ENCODE measurements at regions not wholly inside any gene's neighbourhood (a gene's known extent, or its start where the extent isn't known, plus 50 kb on each side); places are given as distances from the start of the nearest gene placed in this dataset.
"Not testable (repeated sequence)": the region's sequence is repeated elsewhere in the genome, so short reads cannot be mapped to it uniquely, and the experiment has no call there.

DNA sequence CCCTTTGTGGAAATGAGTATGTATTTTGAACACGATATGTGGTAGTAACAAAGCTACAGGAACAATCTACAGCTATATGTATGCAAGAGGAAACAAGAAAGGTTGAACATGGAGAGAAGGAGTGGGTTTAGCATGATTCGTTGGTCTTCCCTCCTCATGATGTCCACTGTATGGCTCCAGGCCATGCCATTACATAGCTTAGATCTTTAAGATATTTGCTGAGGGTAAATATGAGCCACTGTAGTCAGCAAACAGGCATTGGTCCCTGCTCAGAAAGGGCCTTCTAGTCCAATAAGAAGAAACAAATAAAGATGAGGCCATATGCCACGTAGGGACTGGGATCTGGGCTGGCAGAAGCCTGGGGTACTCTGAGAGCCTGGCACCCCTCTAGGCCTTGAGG lies 543.2 kb upstream of the SGCD start:
- H3K4me1 Mint-ChIP-seq: no peaks in the 10 kb centered on the region
- no peaks in the 10 kb centered on the region for H3K27me3 Mint-ChIP-seq
- no peaks in the 10 kb centered on the region for H3K9me3 Mint-ChIP-seq
- H3K4me3 Mint-ChIP-seq: no peak overlapping the region
- no peaks in the 10 kb centered on the region for H3K36me3 Mint-ChIP-seq (ENCODE audit: low read depth)
- H3K27ac Mint-ChIP-seq: no peak overlapping the region
- intact Hi-C loops (cut with micrococcal nuclease): no loop called here
- DNase-seq: no peak

GRCh38 chr5:155786108-155786507 lies 540.9 kb upstream of the SGCD start:
- DNase-seq: no peak
- no peaks in the 10 kb centered on the region for H3K9me3 Mint-ChIP-seq
- intact Hi-C loops (cut with micrococcal nuclease): no loop called here
- no peaks in the 10 kb centered on the region for H3K36me3 Mint-ChIP-seq (ENCODE audit: low read depth)
- H3K4me1 Mint-ChIP-seq: no peaks in the 10 kb centered on the region
- no peak overlapping the region for H3K4me3 Mint-ChIP-seq
- no peak overlapping the region for H3K27ac Mint-ChIP-seq
- no peaks in the 10 kb centered on the region for H3K27me3 Mint-ChIP-seq

DNA sequence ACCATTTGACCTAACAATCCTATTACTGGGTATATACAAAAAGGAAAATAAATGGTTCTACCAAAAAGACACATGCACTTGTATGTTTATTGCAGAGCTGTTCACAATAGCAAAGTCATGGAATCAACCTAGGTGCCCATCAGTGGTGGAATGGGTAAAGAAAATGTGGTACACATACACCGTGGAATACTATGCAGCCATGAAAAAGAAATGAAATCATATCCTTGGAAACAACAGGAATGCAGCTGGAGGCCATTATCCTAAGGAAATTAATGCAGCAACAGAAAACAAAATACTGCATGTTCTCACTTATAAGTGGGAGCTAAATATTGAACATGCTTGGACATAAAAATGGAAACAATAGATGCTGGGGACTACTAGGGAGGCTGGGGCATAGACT lies 534.1 kb upstream of the SGCD start:
- Mint-ChIP-seq H3K4me3 (no peak overlapping the region), H3K4me1 (no peaks in the 10 kb centered on the region), H3K27ac (no peak overlapping the region), H3K9me3 (peaks cover 18% of the 10 kb centered on the region), H3K36me3 (ENCODE audit: low read depth) (no peaks in the 10 kb centered on the region), H3K27me3 (no peaks in the 10 kb centered on the region)
- no peak for DNase-seq
- intact Hi-C loops (cut with micrococcal nuclease): no loop called here

- H3K9me3 Mint-ChIP-seq: peaks cover 18% of the 10 kb centered on the region
- no peak for DNase-seq
- H3K4me1 Mint-ChIP-seq: no peaks in the 10 kb centered on the region
- no peak overlapping the region for H3K4me3 Mint-ChIP-seq
- H3K27ac Mint-ChIP-seq: no peak overlapping the region
- no peaks in the 10 kb centered on the region for H3K27me3 Mint-ChIP-seq
- intact Hi-C loops (cut with micrococcal nuclease): no loop called here
- H3K36me3 Mint-ChIP-seq (ENCODE audit: low read depth): no peaks in the 10 kb centered on the region
Measured at GRCh38 chr5:155794795-155795194, 532.2 kb upstream of the SGCD start.

DNA sequence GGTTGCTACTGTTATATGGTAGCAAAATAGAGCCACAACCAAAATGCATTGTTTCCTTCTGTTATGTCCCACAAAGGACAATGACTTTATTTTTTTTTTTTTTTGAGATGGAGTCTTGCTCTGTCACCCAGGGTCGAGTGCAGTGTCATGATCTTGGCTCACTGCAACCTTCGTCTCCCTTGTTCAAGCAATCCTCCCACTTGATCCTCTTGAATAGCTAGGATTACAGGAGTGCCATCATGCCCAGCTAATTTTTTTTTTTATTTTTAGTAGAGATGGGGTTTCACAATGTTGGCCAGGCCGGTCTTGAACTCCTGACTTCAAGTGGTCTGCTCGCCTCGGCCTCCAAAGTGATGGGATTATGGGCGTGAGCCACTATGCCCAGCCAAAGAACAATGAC lies 527.7 kb upstream of the SGCD start:
- Mint-ChIP-seq H3K27me3 (no peaks in the 10 kb centered on the region), H3K27ac (no peak overlapping the region), H3K4me3 (no peak overlapping the region), H3K9me3 (peaks cover 3% of the 10 kb centered on the region), H3K36me3 (ENCODE audit: low read depth) (no peaks in the 10 kb centered on the region), H3K4me1 (no peaks in the 10 kb centered on the region)
- DNase-seq: no peak
- intact Hi-C loops (cut with micrococcal nuclease): no loop called here

- DNase-seq: no peak
- Mint-ChIP-seq H3K36me3 (ENCODE audit: low read depth) (no peaks in the 10 kb centered on the region), H3K27ac (no peak overlapping the region), H3K27me3 (no peaks in the 10 kb centered on the region), H3K4me3 (no peak overlapping the region), H3K4me1 (no peaks in the 10 kb centered on the region), H3K9me3 (no peaks in the 10 kb centered on the region)
- intact Hi-C loops (cut with micrococcal nuclease): no loop called here
Measured at GRCh38 chr5:155807884-155808576, 518.9 kb upstream of the SGCD start.

DNA sequence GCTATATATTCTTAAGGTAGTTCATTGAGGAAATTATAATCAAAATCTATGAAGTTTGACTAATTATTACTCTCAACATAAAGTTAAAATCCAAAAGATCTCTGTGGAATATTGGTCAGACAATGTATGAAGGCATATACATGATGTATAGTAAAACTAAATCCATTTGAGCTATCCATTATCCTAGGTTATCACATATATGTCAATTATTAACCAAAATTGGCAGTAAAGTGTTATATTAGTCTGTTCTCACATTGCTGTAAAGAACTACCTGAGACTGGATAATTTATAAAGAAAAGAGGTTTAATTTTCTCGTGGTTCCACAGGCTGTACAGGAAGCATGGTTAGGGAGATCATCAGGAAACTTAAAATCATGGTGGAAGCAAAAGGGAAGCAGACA lies 511.7 kb upstream of the SGCD start:
- intact Hi-C loops (cut with micrococcal nuclease): no loop called here
- H3K27me3 Mint-ChIP-seq: no peaks in the 10 kb centered on the region
- H3K4me1 Mint-ChIP-seq: no peaks in the 10 kb centered on the region
- H3K9me3 Mint-ChIP-seq: no peaks in the 10 kb centered on the region
- no peaks in the 10 kb centered on the region for H3K36me3 Mint-ChIP-seq (ENCODE audit: low read depth)
- no peak overlapping the region for H3K4me3 Mint-ChIP-seq
- DNase-seq: no peak
- H3K27ac Mint-ChIP-seq: no peak overlapping the region

DNA sequence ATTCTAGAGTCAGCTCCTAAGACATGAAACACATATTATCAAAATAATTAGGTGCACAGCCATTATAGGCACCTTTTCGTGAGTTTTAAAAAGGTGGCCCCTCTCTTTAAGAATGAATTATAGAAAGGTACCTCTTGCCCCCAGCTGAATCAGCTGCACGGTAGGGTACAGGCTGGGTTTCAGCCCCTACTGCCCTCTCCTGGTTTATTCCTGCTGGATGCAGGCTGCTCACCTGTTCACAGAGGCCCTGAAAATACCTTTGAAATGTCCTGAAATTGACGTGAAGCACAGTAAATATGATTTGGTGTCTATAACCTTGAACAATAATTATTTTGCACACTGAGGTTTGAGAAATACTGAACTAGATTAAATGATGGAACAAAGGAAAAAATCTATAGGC lies 504.8 kb upstream of the SGCD start:
- intact Hi-C loops (cut with micrococcal nuclease): no loop called here
- no peak for DNase-seq
- Mint-ChIP-seq H3K4me3 (no peak overlapping the region), H3K27ac (no peak overlapping the region), H3K4me1 (no peaks in the 10 kb centered on the region), H3K9me3 (no peaks in the 10 kb centered on the region), H3K36me3 (ENCODE audit: low read depth) (no peaks in the 10 kb centered on the region), H3K27me3 (no peaks in the 10 kb centered on the region)

GRCh38 chr5:155826611-155827507 lies 500.1 kb upstream of the SGCD start:
- DNase-seq: no peak
- Mint-ChIP-seq H3K9me3 (no peaks in the 10 kb centered on the region), H3K27ac (no peak overlapping the region), H3K27me3 (no peaks in the 10 kb centered on the region), H3K4me1 (no peaks in the 10 kb centered on the region), H3K4me3 (no peak overlapping the region), H3K36me3 (ENCODE audit: low read depth) (no peaks in the 10 kb centered on the region)
- intact Hi-C loops (cut with micrococcal nuclease): no loop called here

DNA sequence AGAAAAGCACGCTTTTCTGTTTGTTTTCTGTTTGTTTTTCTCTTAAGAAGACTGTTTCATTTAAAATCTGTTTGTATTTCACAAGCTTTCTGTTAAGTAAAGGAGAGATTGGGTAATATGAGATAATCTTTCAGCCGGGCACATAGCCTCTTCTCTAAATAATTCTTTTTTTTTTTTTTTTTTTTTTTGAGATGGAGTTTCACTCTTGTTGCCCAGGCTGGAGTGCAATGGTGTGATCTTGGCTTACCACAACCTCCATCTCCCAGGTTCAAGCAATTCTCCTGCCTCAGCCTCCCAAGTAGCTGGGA lies 499.5 kb upstream of the SGCD start:
- H3K9me3 Mint-ChIP-seq; DNase-seq; H3K4me3 Mint-ChIP-seq; H3K36me3 Mint-ChIP-seq (ENCODE audit: low read depth); intact Hi-C loops (cut with micrococcal nuclease); H3K4me1 Mint-ChIP-seq; H3K27me3 Mint-ChIP-seq; H3K27ac Mint-ChIP-seq: not testable (repeated sequence)

GRCh38 chr5:155827949-155828348 lies 499.0 kb upstream of the SGCD start:
- H3K27ac Mint-ChIP-seq: no peak overlapping the region
- H3K27me3 Mint-ChIP-seq: no peaks in the 10 kb centered on the region
- no peaks in the 10 kb centered on the region for H3K4me1 Mint-ChIP-seq
- H3K36me3 Mint-ChIP-seq (ENCODE audit: low read depth): no peaks in the 10 kb centered on the region
- H3K9me3 Mint-ChIP-seq: no peaks in the 10 kb centered on the region
- intact Hi-C loops (cut with micrococcal nuclease): no loop called here
- no peak overlapping the region for H3K4me3 Mint-ChIP-seq
- DNase-seq: no peak

- Mint-ChIP-seq H3K9me3 (no peaks in the 10 kb centered on the region), H3K27me3 (no peaks in the 10 kb centered on the region), H3K4me3 (no peak overlapping the region), H3K27ac (no peak overlapping the region), H3K36me3 (ENCODE audit: low read depth) (no peaks in the 10 kb centered on the region), H3K4me1 (no peaks in the 10 kb centered on the region)
- DNase-seq: no peak
- intact Hi-C loops (cut with micrococcal nuclease): no loop called here
Measured at GRCh38 chr5:155831491-155831890, 495.5 kb upstream of the SGCD start.

- DNase-seq: no peak
- H3K27ac Mint-ChIP-seq: no peak overlapping the region
- no peaks in the 10 kb centered on the region for H3K4me1 Mint-ChIP-seq
- no peaks in the 10 kb centered on the region for H3K27me3 Mint-ChIP-seq
- no peaks in the 10 kb centered on the region for H3K36me3 Mint-ChIP-seq (ENCODE audit: low read depth)
- intact Hi-C loops (cut with micrococcal nuclease): no loop called here
- H3K4me3 Mint-ChIP-seq: no peak overlapping the region
- no peaks in the 10 kb centered on the region for H3K9me3 Mint-ChIP-seq
Measured at GRCh38 chr5:155833287-155833686, 493.7 kb upstream of the SGCD start.

DNA sequence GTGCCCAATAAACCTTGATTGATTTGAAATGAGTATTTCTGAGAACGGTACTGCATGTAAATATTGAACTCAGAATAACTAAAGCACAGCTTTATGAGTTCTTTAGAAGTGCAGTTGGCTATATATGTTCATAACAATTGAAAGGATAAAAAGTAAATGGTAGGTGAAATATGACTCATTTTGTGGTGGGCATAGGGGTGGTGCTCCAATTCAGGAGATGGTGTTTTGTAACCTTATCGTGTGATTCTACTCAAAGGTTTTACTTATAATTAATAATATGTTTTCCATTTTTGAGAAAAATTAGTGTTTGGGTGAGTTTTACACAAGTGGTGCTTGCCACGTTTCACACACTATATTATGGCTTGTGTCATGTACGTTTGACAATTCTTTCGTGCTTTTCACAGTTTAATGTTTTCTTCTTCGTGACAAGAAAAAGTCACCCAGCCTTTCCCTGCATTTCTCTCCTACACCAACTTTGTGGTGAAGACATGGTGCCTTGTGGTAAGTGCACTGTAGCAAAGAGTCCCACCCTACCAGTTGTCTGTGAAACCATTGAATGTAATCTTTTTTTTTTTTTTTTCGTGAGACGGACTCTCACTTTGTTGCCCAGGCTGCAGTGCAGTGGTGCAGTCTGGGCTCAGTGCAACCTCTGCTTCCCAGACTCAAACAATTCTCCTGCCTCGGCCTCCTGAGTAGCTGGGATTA lies 492.5 kb upstream of the SGCD start:
- no peak overlapping the region for H3K4me3 Mint-ChIP-seq
- H3K9me3 Mint-ChIP-seq: no peaks in the 10 kb centered on the region
- no peaks in the 10 kb centered on the region for H3K36me3 Mint-ChIP-seq (ENCODE audit: low read depth)
- no peaks in the 10 kb centered on the region for H3K4me1 Mint-ChIP-seq
- no peak for DNase-seq
- H3K27me3 Mint-ChIP-seq: no peaks in the 10 kb centered on the region
- intact Hi-C loops (cut with micrococcal nuclease): no loop called here
- H3K27ac Mint-ChIP-seq: no peak overlapping the region
